NB4 (cell line): ENCODE measurements at regions not wholly inside any gene's neighbourhood (a gene's known extent, or its start where the extent isn't known, plus 50 kb on each side); places are given as distances from the start of the nearest gene placed in this dataset.

Source experiments
- MYC ChIP-seq: IDR thresholded peaks from 2 replicates; pipeline ENCODE4 v1.6.1; 2011; ENCODE audit warnings: low read depth, low read length
- POLR2A ChIP-seq: IDR thresholded peaks from 2 replicates; pipeline ENCODE4 v1.6.1; 2011; ENCODE audit warnings: mild to moderate bottlenecking; ENCODE audit not compliant: insufficient read length; ENCODE audit errors: extremely low read depth
- TF ChIP-seq, protein P1 (sequence below): IDR thresholded peaks from one replicate; pipeline ENCODE4 v1.5.1; 2012; ENCODE audit warnings: low read depth, low read length
- TF ChIP-seq, protein P2 (sequence below): IDR thresholded peaks from 2 replicates; pipeline ENCODE4 v1.6.1; 2011; ENCODE audit warnings: low read depth, low read length

DNA sequence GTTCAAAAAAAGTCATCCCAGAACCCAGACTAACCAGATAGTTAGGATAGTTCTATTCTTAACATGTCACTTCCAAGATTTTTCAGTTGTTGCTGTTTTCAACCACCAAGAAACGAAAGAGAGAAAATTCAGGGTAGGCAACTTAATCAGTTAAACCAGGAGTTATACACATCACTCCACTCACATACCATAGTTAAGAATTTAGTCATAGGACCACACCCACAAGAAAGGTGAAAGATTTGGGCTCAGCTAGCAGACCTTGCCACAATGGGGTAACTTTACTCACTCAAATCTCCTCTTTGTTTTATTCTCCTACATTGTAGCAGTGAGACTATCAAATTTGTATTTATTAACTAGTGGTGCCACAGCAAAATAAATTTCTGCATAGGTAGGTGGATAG, 473.6 kb downstream of the NUP35 start:
- no peak for TF ChIP-seq POLR2A
- TF ChIP-seq, protein P1, sequence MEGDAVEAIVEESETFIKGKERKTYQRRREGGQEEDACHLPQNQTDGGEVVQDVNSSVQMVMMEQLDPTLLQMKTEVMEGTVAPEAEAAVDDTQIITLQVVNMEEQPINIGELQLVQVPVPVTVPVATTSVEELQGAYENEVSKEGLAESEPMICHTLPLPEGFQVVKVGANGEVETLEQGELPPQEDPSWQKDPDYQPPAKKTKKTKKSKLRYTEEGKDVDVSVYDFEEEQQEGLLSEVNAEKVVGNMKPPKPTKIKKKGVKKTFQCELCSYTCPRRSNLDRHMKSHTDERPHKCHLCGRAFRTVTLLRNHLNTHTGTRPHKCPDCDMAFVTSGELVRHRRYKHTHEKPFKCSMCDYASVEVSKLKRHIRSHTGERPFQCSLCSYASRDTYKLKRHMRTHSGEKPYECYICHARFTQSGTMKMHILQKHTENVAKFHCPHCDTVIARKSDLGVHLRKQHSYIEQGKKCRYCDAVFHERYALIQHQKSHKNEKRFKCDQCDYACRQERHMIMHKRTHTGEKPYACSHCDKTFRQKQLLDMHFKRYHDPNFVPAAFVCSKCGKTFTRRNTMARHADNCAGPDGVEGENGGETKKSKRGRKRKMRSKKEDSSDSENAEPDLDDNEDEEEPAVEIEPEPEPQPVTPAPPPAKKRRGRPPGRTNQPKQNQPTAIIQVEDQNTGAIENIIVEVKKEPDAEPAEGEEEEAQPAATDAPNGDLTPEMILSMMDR: no peak
- TF ChIP-seq, protein P2, sequence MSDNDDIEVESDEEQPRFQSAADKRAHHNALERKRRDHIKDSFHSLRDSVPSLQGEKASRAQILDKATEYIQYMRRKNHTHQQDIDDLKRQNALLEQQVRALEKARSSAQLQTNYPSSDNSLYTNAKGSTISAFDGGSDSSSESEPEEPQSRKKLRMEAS: no peak
- TF ChIP-seq MYC: no peak
